ENCODE measurements at regions not wholly inside any gene's neighbourhood (a gene's known extent, or its start where the extent isn't known, plus 50 kb on each side); places are given as distances from the start of the nearest gene placed in this dataset.

DNA sequence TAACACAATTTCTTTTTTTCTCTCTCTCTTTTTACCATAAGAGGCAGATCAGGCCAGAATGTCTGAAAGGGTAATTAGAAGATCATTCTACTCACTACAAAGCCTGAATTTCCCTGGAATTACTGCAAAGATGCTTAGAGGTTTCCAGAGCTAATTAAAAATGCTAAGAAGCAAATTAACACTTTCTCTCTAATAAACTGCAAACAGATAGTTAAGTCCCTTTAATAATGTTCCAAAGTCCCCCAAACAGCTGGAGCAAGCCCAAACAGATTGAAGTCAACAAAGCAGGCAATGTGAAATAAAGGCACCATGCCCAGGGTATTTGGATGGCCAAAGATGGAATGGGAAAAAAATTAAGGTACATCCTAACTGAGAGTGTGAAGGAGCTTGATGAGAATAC lies 208.8 kb upstream of the LRFN5 start:
- H3K27me3 ChIP-seq (ENCODE audit: insufficient read depth, low read depth, low read length): no peaks in the 10 kb centered on the region
- no peaks in the 10 kb centered on the region for H3K9me3 ChIP-seq (ENCODE audit: low read length)
- H3K36me3 ChIP-seq (ENCODE audit: insufficient read depth, low read length): no peaks in the 10 kb centered on the region
- no peaks in the 10 kb centered on the region for H3F3A ChIP-seq (ENCODE audit: insufficient read depth, low read length, poor library complexity, severe bottlenecking)
- H4K20me1 ChIP-seq (ENCODE audit: insufficient read depth): no peaks in the 10 kb centered on the region
- H3K27ac ChIP-seq (ENCODE audit: low read length): no peak overlapping the region
- H3K4me2 ChIP-seq (ENCODE audit: low read length): no peak overlapping the region
- H3K79me2 ChIP-seq (replicated peaks; ENCODE audit: insufficient read depth, low read length): no peaks in the 10 kb centered on the region
- TF ChIP-seq TAF1 (IDR thresholded peaks at IDR 0.05; ENCODE audit: low read depth) (no peak), SMC3 (conservative IDR thresholded peaks at IDR 0.05; ENCODE audit: poor library complexity) (no peak), POLR2AphosphoS5 (IDR thresholded peaks at IDR 0.05) (no peak), RAD21 (conservative IDR thresholded peaks at IDR 0.05) (no peak), EP300 (conservative IDR thresholded peaks at IDR 0.05; ENCODE audit: poor library complexity, severe bottlenecking) (no peak), EZH2 (IDR thresholded peaks at IDR 0.05; ENCODE audit: borderline replicate concordance, insufficient read depth, low read length, poor library complexity, severe bottlenecking) (no peak), MXI1 (conservative IDR thresholded peaks at IDR 0.05; ENCODE audit: poor library complexity, severe bottlenecking) (no peak)
- TF ChIP-seq, protein P1, sequence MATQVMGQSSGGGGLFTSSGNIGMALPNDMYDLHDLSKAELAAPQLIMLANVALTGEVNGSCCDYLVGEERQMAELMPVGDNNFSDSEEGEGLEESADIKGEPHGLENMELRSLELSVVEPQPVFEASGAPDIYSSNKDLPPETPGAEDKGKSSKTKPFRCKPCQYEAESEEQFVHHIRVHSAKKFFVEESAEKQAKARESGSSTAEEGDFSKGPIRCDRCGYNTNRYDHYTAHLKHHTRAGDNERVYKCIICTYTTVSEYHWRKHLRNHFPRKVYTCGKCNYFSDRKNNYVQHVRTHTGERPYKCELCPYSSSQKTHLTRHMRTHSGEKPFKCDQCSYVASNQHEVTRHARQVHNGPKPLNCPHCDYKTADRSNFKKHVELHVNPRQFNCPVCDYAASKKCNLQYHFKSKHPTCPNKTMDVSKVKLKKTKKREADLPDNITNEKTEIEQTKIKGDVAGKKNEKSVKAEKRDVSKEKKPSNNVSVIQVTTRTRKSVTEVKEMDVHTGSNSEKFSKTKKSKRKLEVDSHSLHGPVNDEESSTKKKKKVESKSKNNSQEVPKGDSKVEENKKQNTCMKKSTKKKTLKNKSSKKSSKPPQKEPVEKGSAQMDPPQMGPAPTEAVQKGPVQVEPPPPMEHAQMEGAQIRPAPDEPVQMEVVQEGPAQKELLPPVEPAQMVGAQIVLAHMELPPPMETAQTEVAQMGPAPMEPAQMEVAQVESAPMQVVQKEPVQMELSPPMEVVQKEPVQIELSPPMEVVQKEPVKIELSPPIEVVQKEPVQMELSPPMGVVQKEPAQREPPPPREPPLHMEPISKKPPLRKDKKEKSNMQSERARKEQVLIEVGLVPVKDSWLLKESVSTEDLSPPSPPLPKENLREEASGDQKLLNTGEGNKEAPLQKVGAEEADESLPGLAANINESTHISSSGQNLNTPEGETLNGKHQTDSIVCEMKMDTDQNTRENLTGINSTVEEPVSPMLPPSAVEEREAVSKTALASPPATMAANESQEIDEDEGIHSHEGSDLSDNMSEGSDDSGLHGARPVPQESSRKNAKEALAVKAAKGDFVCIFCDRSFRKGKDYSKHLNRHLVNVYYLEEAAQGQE (IDR thresholded peaks at IDR 0.05; ENCODE audit: borderline replicate concordance): no peak
- TF ChIP-seq, protein P2, sequence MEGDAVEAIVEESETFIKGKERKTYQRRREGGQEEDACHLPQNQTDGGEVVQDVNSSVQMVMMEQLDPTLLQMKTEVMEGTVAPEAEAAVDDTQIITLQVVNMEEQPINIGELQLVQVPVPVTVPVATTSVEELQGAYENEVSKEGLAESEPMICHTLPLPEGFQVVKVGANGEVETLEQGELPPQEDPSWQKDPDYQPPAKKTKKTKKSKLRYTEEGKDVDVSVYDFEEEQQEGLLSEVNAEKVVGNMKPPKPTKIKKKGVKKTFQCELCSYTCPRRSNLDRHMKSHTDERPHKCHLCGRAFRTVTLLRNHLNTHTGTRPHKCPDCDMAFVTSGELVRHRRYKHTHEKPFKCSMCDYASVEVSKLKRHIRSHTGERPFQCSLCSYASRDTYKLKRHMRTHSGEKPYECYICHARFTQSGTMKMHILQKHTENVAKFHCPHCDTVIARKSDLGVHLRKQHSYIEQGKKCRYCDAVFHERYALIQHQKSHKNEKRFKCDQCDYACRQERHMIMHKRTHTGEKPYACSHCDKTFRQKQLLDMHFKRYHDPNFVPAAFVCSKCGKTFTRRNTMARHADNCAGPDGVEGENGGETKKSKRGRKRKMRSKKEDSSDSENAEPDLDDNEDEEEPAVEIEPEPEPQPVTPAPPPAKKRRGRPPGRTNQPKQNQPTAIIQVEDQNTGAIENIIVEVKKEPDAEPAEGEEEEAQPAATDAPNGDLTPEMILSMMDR (IDR thresholded peaks at IDR 0.05; ENCODE audit: poor library complexity, severe bottlenecking): no peak
- no peaks in the 10 kb centered on the region for H3K9me2 ChIP-seq (ENCODE audit: insufficient read depth, low read length)
- H3K9ac ChIP-seq (ENCODE audit: low read length): no peak overlapping the region
- no peak overlapping the region for H3K4me3 ChIP-seq (ENCODE audit: low read length)
- no peak overlapping the region for H2AFZ ChIP-seq (ENCODE audit: low read depth, low read length)

DNA sequence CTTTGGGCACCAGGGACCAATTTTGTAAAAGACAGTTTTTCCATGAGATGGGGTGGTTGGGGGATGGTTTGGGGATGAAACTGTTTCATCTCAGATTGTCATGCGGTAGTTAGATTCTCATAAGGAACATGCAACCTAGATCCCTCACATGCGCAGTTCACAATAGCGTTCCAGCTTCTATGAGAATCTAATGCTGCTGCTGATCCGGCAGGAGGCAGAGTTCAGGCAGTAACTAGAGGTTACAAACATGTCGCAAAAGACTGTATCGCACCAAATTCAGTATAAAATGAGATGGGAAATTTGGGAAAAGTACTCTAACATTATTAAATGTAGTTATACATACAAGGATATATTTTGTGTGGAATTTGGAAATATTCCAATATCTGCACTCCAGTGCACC lies 213.2 kb upstream of the LRFN5 start:
- no peak overlapping the region for H3K4me2 ChIP-seq (ENCODE audit: low read length)
- no peaks in the 10 kb centered on the region for H3F3A ChIP-seq (ENCODE audit: insufficient read depth, low read length, poor library complexity, severe bottlenecking)
- H3K4me3 ChIP-seq (ENCODE audit: low read length): no peak overlapping the region
- TF ChIP-seq, protein P1 (IDR thresholded peaks at IDR 0.05; ENCODE audit: borderline replicate concordance): no peak
- TF ChIP-seq RAD21 (conservative IDR thresholded peaks at IDR 0.05) (no peak), MXI1 (conservative IDR thresholded peaks at IDR 0.05; ENCODE audit: poor library complexity, severe bottlenecking) (no peak), EP300 (conservative IDR thresholded peaks at IDR 0.05; ENCODE audit: poor library complexity, severe bottlenecking) (no peak), POLR2AphosphoS5 (IDR thresholded peaks at IDR 0.05) (no peak), EZH2 (IDR thresholded peaks at IDR 0.05; ENCODE audit: borderline replicate concordance, insufficient read depth, low read length, poor library complexity, severe bottlenecking) (no peak), TAF1 (IDR thresholded peaks at IDR 0.05; ENCODE audit: low read depth) (no peak), SMC3 (conservative IDR thresholded peaks at IDR 0.05; ENCODE audit: poor library complexity) (no peak)
- TF ChIP-seq, protein P2 (IDR thresholded peaks at IDR 0.05; ENCODE audit: poor library complexity, severe bottlenecking): no peak
- no peaks in the 10 kb centered on the region for H3K27me3 ChIP-seq (ENCODE audit: insufficient read depth, low read depth, low read length)
- H3K9me3 ChIP-seq (ENCODE audit: low read length): no peaks in the 10 kb centered on the region
- no peak overlapping the region for H3K27ac ChIP-seq (ENCODE audit: low read length)
- H3K79me2 ChIP-seq (replicated peaks; ENCODE audit: insufficient read depth, low read length): no peaks in the 10 kb centered on the region
- no peak overlapping the region for H2AFZ ChIP-seq (ENCODE audit: low read depth, low read length)
- H3K9me2 ChIP-seq (ENCODE audit: insufficient read depth, low read length): no peaks in the 10 kb centered on the region
- H3K9ac ChIP-seq (ENCODE audit: low read length): no peak overlapping the region
- no peaks in the 10 kb centered on the region for H4K20me1 ChIP-seq (ENCODE audit: insufficient read depth)
- H3K36me3 ChIP-seq (ENCODE audit: insufficient read depth, low read length): no peaks in the 10 kb centered on the region

All from neural cell (in vitro differentiated cells).